WTC11 (cell line): ENCODE measurements at regions not wholly inside any gene's neighbourhood (a gene's known extent, or its start where the extent isn't known, plus 50 kb on each side); places are given as distances from the start of the nearest gene placed in this dataset.

ENCODE experiments used
- ATF3 ChIP-seq: sonication (generic); formaldehyde crosslinking; conservative IDR thresholded peaks from 2 replicates; pipeline ENCODE4 v1.8.1; 2022; ENCODE audit warnings: mild to moderate bottlenecking, missing genetic modification reagents
- CBFB ChIP-seq: sonication (generic); formaldehyde crosslinking; IDR thresholded peaks from 2 replicates; pipeline ENCODE4 v1.8.1; 2022; ENCODE audit warnings: mild to moderate bottlenecking, low read depth, missing genetic modification reagents
- CTCF ChIP-seq: fragments of 200-600 bp; IDR thresholded peaks from 2 replicates; pipeline ENCODE4 v1.8.0; 2022; ENCODE audit warnings: antibody characterized with exemption
- E2F1 ChIP-seq: sonication (generic); formaldehyde crosslinking; IDR thresholded peaks from 2 replicates; pipeline ENCODE4 v1.8.0; 2022; ENCODE audit warnings: mild to moderate bottlenecking, missing genetic modification reagents
- E2F4 ChIP-seq: sonication (generic); formaldehyde crosslinking; IDR thresholded peaks from 2 replicates; pipeline ENCODE4 v1.8.1; 2022; ENCODE audit warnings: low read depth, mild to moderate bottlenecking, moderate library complexity, missing genetic modification reagents, borderline replicate concordance
- IRF2 ChIP-seq: sonication (generic); formaldehyde crosslinking; IDR thresholded peaks from 2 replicates; pipeline ENCODE4 v1.8.0; 2022; ENCODE audit warnings: low read depth, missing genetic modification reagents, borderline replicate concordance
- NR2C2 ChIP-seq: sonication (generic); formaldehyde crosslinking; IDR thresholded peaks from 2 replicates; pipeline ENCODE4 v1.8.0; 2022; ENCODE audit warnings: mild to moderate bottlenecking, missing genetic modification reagents
- PREB ChIP-seq: sonication (generic); formaldehyde crosslinking; IDR thresholded peaks from 2 replicates; pipeline ENCODE4 v1.8.1; 2022; ENCODE audit warnings: mild to moderate bottlenecking, missing genetic modification reagents, moderate library complexity, borderline replicate concordance
- SP1 ChIP-seq: sonication (generic); formaldehyde crosslinking; conservative IDR thresholded peaks from 2 replicates; pipeline ENCODE4 v1.8.1; 2022; ENCODE audit warnings: missing genetic modification reagents
- USF1 ChIP-seq: sonication (generic); formaldehyde crosslinking; IDR thresholded peaks from 2 replicates; pipeline ENCODE4 v1.8.0; 2022; ENCODE audit warnings: mild to moderate bottlenecking, missing genetic modification reagents
- ZBTB21 ChIP-seq: sonication (generic); formaldehyde crosslinking; IDR thresholded peaks from 2 replicates; pipeline ENCODE4 v1.8.1; 2023; ENCODE audit warnings: mild to moderate bottlenecking, missing genetic modification reagents, borderline replicate concordance
- ZNF138 ChIP-seq: sonication (generic); formaldehyde crosslinking; conservative IDR thresholded peaks from 2 replicates; pipeline ENCODE4 v1.8.1; 2022; ENCODE audit warnings: mild to moderate bottlenecking, moderate library complexity, missing genetic modification reagents
- ZNF423 ChIP-seq: fragments of 250-450 bp; sonication (Bioruptor Pico); IDR thresholded peaks from 2 replicates; pipeline ENCODE4 v2.1.2; 2022; ENCODE audit warnings: mild to moderate bottlenecking, moderate library complexity
- ZNF532 ChIP-seq: fragments of 250-450 bp; sonication (Bioruptor Pico); IDR thresholded peaks from 2 replicates; pipeline ENCODE4 v1.9.0; 2021; ENCODE audit warnings: mild to moderate bottlenecking, borderline replicate concordance

GRCh38 chr11:11760838-11761237 is 80.9 kb upstream of the USP47 start:
- no peak for TF ChIP-seq CTCF
- TF ChIP-seq SP1 = no peak
- no peak for TF ChIP-seq NR2C2 (CRISPR knock-in tag)
- TF ChIP-seq PREB (CRISPR knock-in tag) = no peak
- no peak for TF ChIP-seq ZNF532 (CRISPR knock-in tag)
- TF ChIP-seq E2F1 (CRISPR knock-in tag) = no peak
- TF ChIP-seq IRF2 = no peak
- no peak for TF ChIP-seq ZNF138 (CRISPR knock-in tag)
- no peak for TF ChIP-seq ZBTB21 (CRISPR knock-in tag)
- no peak for TF ChIP-seq ZNF423 (CRISPR knock-in tag)
- TF ChIP-seq CBFB = no peak
- TF ChIP-seq E2F4 (CRISPR knock-in tag) = no peak
- TF ChIP-seq ATF3 (CRISPR knock-in tag) = no peak
- no peak for TF ChIP-seq USF1 (CRISPR knock-in tag)
